ENCODE measurements at regions not wholly inside any gene's neighbourhood (a gene's known extent, or its start where the extent isn't known, plus 50 kb on each side); places are given as distances from the start of the nearest gene placed in this dataset.

DNA sequence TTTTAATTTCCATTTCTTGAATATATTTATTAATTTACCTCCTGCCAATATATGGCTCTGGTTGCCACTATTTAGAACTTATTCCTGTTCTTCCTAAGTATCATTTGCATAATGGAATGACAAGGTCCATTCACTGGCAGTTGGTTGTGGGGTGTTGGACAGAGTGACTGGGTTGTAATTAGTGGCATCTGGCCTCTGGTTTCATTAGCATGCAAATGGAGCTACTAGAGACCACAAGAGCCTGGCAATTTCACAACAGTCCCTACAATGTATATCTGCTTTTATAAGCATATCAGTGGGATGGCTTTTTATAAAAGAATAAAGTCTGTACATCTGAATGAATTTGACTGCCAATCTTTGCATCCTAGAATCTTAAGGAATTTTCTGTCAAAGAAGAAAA is 1030.9 kb upstream of the CDH8 start:
- Histone ChIP-seq H3K4me1 (no peaks in the 10 kb centered on the region), H3K4me3 (ENCODE audit: low read depth, low read length) (no peak overlapping the region), H3K9me3 (no peaks in the 10 kb centered on the region; the same call in 1 of the 2 replicates), H3K36me3 (ENCODE audit: control insufficient read depth, insufficient read depth, low read length) (no peaks in the 10 kb centered on the region), H3K27me3 (replicated peaks; ENCODE audit: control insufficient read depth, insufficient read depth, low read length) (no peaks in the 10 kb centered on the region)
- TF ChIP-seq, protein P1, sequence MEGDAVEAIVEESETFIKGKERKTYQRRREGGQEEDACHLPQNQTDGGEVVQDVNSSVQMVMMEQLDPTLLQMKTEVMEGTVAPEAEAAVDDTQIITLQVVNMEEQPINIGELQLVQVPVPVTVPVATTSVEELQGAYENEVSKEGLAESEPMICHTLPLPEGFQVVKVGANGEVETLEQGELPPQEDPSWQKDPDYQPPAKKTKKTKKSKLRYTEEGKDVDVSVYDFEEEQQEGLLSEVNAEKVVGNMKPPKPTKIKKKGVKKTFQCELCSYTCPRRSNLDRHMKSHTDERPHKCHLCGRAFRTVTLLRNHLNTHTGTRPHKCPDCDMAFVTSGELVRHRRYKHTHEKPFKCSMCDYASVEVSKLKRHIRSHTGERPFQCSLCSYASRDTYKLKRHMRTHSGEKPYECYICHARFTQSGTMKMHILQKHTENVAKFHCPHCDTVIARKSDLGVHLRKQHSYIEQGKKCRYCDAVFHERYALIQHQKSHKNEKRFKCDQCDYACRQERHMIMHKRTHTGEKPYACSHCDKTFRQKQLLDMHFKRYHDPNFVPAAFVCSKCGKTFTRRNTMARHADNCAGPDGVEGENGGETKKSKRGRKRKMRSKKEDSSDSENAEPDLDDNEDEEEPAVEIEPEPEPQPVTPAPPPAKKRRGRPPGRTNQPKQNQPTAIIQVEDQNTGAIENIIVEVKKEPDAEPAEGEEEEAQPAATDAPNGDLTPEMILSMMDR (IDR thresholded peaks at IDR 0.05; ENCODE audit: insufficient read depth in 1 of 2, low read depth in 1 of 2, low read length in 1 of 2, severe bottlenecking in 1 of 2, unreplicated experiment in 1 of 2), result no peak
- H3K4me3 Mint-ChIP-seq (ENCODE audit: unreplicated experiment), result no peak overlapping the region
- no peak overlapping the region for H3K27ac Mint-ChIP-seq (ENCODE audit: unreplicated experiment)
- H3K36me3 Mint-ChIP-seq (ENCODE audit: insufficient read depth, unreplicated experiment), result no peaks in the 10 kb centered on the region
- intact Hi-C loops (cut with micrococcal nuclease; ENCODE audit: unreplicated experiment), result no loop called here
- BruUV-seq (replicated peaks), result no TSS peak
- peaks cover 17% of the 10 kb centered on the region for H3K27me3 Mint-ChIP-seq (ENCODE audit: insufficient read depth, unreplicated experiment)
- H3K9me3 Mint-ChIP-seq (ENCODE audit: unreplicated experiment), result no peaks in the 10 kb centered on the region
- DNase-seq, result no peak
- ChIA-PET CTCF (no interaction called here), POLR2A (no interaction called here)
- H3K4me1 Mint-ChIP-seq (ENCODE audit: low read depth, unreplicated experiment), result no peaks in the 10 kb centered on the region

DNA sequence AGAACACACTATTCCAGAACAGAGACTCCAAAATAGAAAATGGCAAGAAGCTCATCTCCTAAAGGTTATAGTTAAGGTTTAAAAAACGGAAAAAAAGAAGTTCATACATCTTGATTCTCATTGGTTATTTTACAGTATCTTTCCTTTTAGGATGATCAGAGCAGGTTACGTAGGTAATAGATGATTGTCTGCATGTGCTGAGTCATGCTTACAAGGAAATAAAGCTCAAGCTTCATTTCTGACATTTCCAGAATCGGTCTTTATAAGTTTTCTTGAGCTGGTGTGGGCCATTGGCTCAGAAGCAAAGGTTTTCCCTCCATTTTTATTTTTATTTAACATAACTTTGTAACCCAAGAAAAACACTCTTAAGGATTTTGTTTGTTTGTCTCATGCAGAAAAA is 1030.3 kb upstream of the CDH8 start:
- no TSS peak for BruUV-seq (replicated peaks)
- ChIA-PET POLR2A (no interaction called here), CTCF (no interaction called here)
- no peaks in the 10 kb centered on the region for H3K36me3 ChIP-seq (ENCODE audit: control insufficient read depth, insufficient read depth, low read length)
- intact Hi-C loops (cut with micrococcal nuclease; ENCODE audit: unreplicated experiment), result no loop called here
- TF ChIP-seq, protein P1 (IDR thresholded peaks at IDR 0.05; ENCODE audit: insufficient read depth in 1 of 2, low read depth in 1 of 2, low read length in 1 of 2, severe bottlenecking in 1 of 2, unreplicated experiment in 1 of 2), result no peak
- H3K4me3 Mint-ChIP-seq (ENCODE audit: unreplicated experiment), result no peak overlapping the region
- H3K4me1 ChIP-seq, result no peaks in the 10 kb centered on the region
- H3K27me3 Mint-ChIP-seq (ENCODE audit: insufficient read depth, unreplicated experiment), result peaks cover 16% of the 10 kb centered on the region
- no peak overlapping the region for H3K4me3 ChIP-seq (ENCODE audit: low read depth, low read length)
- H3K9me3 Mint-ChIP-seq (ENCODE audit: unreplicated experiment), result no peaks in the 10 kb centered on the region
- no peaks in the 10 kb centered on the region for H3K9me3 ChIP-seq
- H3K36me3 Mint-ChIP-seq (ENCODE audit: insufficient read depth, unreplicated experiment), result no peaks in the 10 kb centered on the region
- H3K27ac Mint-ChIP-seq (ENCODE audit: unreplicated experiment), result no peak overlapping the region
- DNase-seq, result no peak
- no peaks in the 10 kb centered on the region for H3K27me3 ChIP-seq (replicated peaks; ENCODE audit: control insufficient read depth, insufficient read depth, low read length)
- H3K4me1 Mint-ChIP-seq (ENCODE audit: low read depth, unreplicated experiment), result no peaks in the 10 kb centered on the region

DNA sequence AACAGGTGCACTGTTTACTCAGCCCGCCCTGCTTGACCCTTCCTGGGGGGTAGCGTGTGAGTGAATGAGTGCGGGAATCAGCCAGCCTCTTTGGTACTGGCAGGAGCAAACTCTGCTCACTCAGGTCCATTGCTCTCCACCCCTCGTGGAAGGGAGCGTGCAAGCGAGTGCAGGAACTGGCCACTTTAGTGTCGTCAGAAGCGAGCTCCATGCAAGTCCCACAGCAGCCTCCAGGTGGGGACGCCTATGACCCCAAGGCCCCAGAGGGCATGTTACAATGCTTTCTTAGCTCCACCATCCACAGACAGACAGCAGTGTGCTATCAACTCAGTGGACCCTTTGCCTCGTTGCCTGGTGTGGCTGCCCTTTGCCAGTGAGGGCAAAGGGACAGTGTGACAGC is 1025.1 kb upstream of the CDH8 start:
- CTCF ChIA-PET, result interaction anchor here (0.9 kb wide), 1 partner anchor 228 kb away, joined by 3 read pairs; no protein-coding TSS in a partner anchor
- H3K36me3 Mint-ChIP-seq (ENCODE audit: insufficient read depth, unreplicated experiment), result no peaks in the 10 kb centered on the region
- POLR2A ChIA-PET, result no interaction called here
- TF ChIP-seq, protein P1 (IDR thresholded peaks at IDR 0.05; ENCODE audit: insufficient read depth in 1 of 2, low read depth in 1 of 2, low read length in 1 of 2, severe bottlenecking in 1 of 2, unreplicated experiment in 1 of 2), result peak in 1 of 2 experiments; percentile 12
- H3K27me3 Mint-ChIP-seq (ENCODE audit: insufficient read depth, unreplicated experiment), result peaks cover 15% of the 10 kb centered on the region
- peak; percentile 25 to 33 for DNase-seq
- intact Hi-C loops (cut with micrococcal nuclease; ENCODE audit: unreplicated experiment), result loop anchor here (1.0 kb wide), 1 partner anchor 229 kb away; no protein-coding TSS in a partner anchor
- Histone ChIP-seq H3K9me3 (no peaks in the 10 kb centered on the region), H3K36me3 (ENCODE audit: control insufficient read depth, insufficient read depth, low read length) (no peaks in the 10 kb centered on the region), H3K27me3 (replicated peaks; ENCODE audit: control insufficient read depth, insufficient read depth, low read length) (no peaks in the 10 kb centered on the region), H3K4me3 (ENCODE audit: low read depth, low read length) (no peak overlapping the region), H3K4me1 (no peaks in the 10 kb centered on the region)
- H3K9me3 Mint-ChIP-seq (ENCODE audit: unreplicated experiment), result no peaks in the 10 kb centered on the region
- H3K27ac Mint-ChIP-seq (ENCODE audit: unreplicated experiment), result no peak overlapping the region
- H3K4me3 Mint-ChIP-seq (ENCODE audit: unreplicated experiment), result no peak overlapping the region
- no TSS peak for BruUV-seq (replicated peaks)
- H3K4me1 Mint-ChIP-seq (ENCODE audit: low read depth, unreplicated experiment), result no peaks in the 10 kb centered on the region
